ENCODE measurements at regions not wholly inside any gene's neighbourhood (a gene's known extent, or its start where the extent isn't known, plus 50 kb on each side); places are given as distances from the start of the nearest gene placed in this dataset.

DNA sequence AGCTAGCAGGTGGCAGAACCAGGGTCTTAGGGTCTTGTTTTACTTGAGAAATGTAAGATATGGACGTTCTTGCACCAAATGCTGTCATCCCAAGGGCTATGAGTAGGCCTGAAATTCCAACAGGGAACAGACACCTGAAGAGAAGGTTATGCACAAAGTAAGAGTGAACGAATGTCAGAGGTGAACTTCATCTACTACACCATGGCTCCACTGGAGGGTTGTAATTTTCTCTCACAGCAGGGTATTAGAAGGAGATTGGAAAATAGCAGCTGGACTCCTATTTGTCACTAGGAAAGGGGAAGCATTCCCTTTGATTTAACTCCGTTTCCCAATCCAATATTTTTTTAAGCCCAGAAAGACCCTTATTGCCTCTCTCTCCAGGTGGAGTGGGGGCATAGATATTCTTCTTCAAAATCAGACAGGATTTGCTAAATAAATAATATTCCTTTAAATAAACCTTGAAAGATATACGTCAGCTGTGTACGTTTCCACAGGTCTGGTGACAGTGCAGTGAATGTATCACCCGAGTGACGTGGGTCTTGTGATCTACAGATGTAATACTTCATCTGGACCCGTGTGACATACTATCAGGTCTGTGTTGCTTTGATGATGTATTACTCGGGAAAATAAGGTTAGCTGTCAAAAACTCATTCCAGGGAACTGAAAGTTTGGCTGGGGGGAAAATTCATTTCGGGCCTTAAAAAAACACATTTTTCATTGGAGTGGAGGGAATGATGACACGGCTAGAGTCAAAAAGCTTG lies 302.6 kb downstream of the CHL1 start:
- Mint-ChIP-seq H3K36me3 (peaks cover 65% of the 10 kb centered on the region), H3K9me3 (peaks cover 80% of the 10 kb centered on the region), H3K4me1 (no peaks in the 10 kb centered on the region), H3K4me3 (no peak overlapping the region), H3K27ac (no peak overlapping the region), H3K27me3 (ENCODE audit: low read depth) (no peaks in the 10 kb centered on the region; the same call in none of the 2 replicates)
- ChIA-PET POLR2A (no interaction called here), CTCF (no interaction called here)
- TF ChIP-seq FOXK1 (CRISPR knock-in tag; IDR thresholded peaks at IDR 0.05) = no peak
- no peak for TF ChIP-seq IRF2 (CRISPR knock-in tag; IDR thresholded peaks at IDR 0.05; ENCODE audit: borderline replicate concordance, low read depth)
- TF ChIP-seq TP53 (CRISPR knock-in tag; IDR thresholded peaks at IDR 0.05) = no peak
- no peak for TF ChIP-seq ATF1 (CRISPR knock-in tag; IDR thresholded peaks at IDR 0.05)
- ATAC-seq = no peak
- DNase-seq (ENCODE audit: low spot score) = no peak

DNA sequence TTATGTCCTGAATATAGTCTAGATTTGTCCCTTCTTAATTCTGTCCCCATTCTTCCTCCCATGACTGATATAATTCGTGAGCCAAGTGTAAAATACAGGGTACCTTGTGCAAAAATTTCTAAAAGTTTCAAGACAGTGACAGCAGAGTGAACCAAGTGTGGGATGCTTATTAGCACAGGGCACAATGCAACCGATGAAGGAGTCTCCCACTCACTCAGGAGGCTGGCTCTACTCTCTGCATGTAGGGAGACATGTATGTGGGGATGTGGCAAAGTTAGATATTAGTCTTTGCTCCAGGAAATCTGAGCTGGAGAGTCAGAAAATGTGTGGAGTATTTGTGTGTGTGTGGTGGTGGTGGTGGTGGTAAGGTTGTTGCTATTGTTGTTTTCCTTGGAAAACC lies 305.9 kb downstream of the CHL1 start:
- Mint-ChIP-seq H3K36me3 (peaks cover 66% of the 10 kb centered on the region), H3K9me3 (peaks cover 79% of the 10 kb centered on the region), H3K27ac (no peak overlapping the region), H3K4me3 (no peak overlapping the region), H3K27me3 (ENCODE audit: low read depth) (no peaks in the 10 kb centered on the region; the same call in 1 of the 2 replicates), H3K4me1 (no peaks in the 10 kb centered on the region)
- ChIA-PET CTCF (no interaction called here), POLR2A (no interaction called here)
- DNase-seq (ENCODE audit: low spot score) (no peak), ATAC-seq (no peak)
- TF ChIP-seq ZNF219 (CRISPR knock-in tag; IDR thresholded peaks at IDR 0.05; ENCODE audit: borderline replicate concordance) (no peak), MXD4 (CRISPR knock-in tag; IDR thresholded peaks at IDR 0.05; ENCODE audit: borderline replicate concordance) (no peak), CREB1 (CRISPR knock-in tag; IDR thresholded peaks at IDR 0.05) (no peak), OVOL2 (CRISPR knock-in tag; IDR thresholded peaks at IDR 0.05; ENCODE audit: borderline replicate concordance) (no peak), CREM (CRISPR knock-in tag; IDR thresholded peaks at IDR 0.05) (no peak), TEAD1 (CRISPR knock-in tag; IDR thresholded peaks at IDR 0.05) (no peak), ZNF263 (CRISPR knock-in tag; IDR thresholded peaks at IDR 0.05; ENCODE audit: low read depth) (no peak), TCF7 (CRISPR knock-in tag; IDR thresholded peaks at IDR 0.05; ENCODE audit: low read depth) (no peak)
- TF ChIP-seq, protein P1, sequence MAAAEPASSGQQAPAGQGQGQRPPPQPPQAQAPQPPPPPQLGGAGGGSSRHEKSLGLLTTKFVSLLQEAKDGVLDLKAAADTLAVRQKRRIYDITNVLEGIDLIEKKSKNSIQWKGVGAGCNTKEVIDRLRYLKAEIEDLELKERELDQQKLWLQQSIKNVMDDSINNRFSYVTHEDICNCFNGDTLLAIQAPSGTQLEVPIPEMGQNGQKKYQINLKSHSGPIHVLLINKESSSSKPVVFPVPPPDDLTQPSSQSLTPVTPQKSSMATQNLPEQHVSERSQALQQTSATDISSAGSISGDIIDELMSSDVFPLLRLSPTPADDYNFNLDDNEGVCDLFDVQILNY (CRISPR knock-in tag; IDR thresholded peaks at IDR 0.05) = no peak

DNA sequence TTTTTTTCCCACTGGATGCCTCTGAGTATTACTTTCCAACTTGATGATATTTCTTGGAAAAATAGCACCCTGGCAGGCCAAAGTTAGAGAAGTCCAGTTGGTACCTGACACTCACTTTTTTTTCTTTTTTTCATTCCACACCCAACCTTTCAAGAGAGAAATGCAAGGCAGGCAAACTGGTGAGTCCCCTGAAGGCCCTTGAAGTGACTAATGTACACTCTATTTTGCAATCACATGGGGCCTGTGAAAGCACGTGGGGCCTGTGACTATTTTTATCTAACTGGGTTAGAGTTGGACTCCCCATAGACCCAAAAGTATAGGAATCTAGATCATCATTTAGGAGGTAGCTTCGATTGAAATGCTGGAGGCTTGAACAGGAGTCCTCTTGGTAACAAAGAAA lies 316.7 kb downstream of the CHL1 start:
- DNase-seq (ENCODE audit: low spot score) = no peak
- Mint-ChIP-seq H3K27ac (no peak overlapping the region), H3K4me3 (no peak overlapping the region), H3K9me3 (peaks cover 65% of the 10 kb centered on the region), H3K27me3 (ENCODE audit: low read depth) (peaks cover 5% of the 10 kb centered on the region; the same call in 1 of the 2 replicates), H3K4me1 (no peaks in the 10 kb centered on the region), H3K36me3 (peaks cover 53% of the 10 kb centered on the region)
- POLR2A ChIA-PET = no interaction called here
- no peak for ATAC-seq
- CTCF ChIA-PET = no interaction called here
- no peak for TF ChIP-seq TCF7 (CRISPR knock-in tag; IDR thresholded peaks at IDR 0.05; ENCODE audit: low read depth)
- TF ChIP-seq, protein P2, sequence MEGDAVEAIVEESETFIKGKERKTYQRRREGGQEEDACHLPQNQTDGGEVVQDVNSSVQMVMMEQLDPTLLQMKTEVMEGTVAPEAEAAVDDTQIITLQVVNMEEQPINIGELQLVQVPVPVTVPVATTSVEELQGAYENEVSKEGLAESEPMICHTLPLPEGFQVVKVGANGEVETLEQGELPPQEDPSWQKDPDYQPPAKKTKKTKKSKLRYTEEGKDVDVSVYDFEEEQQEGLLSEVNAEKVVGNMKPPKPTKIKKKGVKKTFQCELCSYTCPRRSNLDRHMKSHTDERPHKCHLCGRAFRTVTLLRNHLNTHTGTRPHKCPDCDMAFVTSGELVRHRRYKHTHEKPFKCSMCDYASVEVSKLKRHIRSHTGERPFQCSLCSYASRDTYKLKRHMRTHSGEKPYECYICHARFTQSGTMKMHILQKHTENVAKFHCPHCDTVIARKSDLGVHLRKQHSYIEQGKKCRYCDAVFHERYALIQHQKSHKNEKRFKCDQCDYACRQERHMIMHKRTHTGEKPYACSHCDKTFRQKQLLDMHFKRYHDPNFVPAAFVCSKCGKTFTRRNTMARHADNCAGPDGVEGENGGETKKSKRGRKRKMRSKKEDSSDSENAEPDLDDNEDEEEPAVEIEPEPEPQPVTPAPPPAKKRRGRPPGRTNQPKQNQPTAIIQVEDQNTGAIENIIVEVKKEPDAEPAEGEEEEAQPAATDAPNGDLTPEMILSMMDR (IDR thresholded peaks at IDR 0.05) = no peak
- TF ChIP-seq, protein P3, sequence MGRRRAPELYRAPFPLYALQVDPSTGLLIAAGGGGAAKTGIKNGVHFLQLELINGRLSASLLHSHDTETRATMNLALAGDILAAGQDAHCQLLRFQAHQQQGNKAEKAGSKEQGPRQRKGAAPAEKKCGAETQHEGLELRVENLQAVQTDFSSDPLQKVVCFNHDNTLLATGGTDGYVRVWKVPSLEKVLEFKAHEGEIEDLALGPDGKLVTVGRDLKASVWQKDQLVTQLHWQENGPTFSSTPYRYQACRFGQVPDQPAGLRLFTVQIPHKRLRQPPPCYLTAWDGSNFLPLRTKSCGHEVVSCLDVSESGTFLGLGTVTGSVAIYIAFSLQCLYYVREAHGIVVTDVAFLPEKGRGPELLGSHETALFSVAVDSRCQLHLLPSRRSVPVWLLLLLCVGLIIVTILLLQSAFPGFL (CRISPR knock-in tag; IDR thresholded peaks at IDR 0.05; ENCODE audit: borderline replicate concordance) = no peak
- TF ChIP-seq, protein P4, sequence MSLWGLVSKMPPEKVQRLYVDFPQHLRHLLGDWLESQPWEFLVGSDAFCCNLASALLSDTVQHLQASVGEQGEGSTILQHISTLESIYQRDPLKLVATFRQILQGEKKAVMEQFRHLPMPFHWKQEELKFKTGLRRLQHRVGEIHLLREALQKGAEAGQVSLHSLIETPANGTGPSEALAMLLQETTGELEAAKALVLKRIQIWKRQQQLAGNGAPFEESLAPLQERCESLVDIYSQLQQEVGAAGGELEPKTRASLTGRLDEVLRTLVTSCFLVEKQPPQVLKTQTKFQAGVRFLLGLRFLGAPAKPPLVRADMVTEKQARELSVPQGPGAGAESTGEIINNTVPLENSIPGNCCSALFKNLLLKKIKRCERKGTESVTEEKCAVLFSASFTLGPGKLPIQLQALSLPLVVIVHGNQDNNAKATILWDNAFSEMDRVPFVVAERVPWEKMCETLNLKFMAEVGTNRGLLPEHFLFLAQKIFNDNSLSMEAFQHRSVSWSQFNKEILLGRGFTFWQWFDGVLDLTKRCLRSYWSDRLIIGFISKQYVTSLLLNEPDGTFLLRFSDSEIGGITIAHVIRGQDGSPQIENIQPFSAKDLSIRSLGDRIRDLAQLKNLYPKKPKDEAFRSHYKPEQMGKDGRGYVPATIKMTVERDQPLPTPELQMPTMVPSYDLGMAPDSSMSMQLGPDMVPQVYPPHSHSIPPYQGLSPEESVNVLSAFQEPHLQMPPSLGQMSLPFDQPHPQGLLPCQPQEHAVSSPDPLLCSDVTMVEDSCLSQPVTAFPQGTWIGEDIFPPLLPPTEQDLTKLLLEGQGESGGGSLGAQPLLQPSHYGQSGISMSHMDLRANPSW (CRISPR knock-in tag; conservative IDR thresholded peaks at IDR 0.05; ENCODE audit: low read depth) = no peak
- no peak for TF ChIP-seq TEAD4 (CRISPR knock-in tag; IDR thresholded peaks at IDR 0.05)
- TF ChIP-seq JUN (CRISPR knock-in tag; IDR thresholded peaks at IDR 0.05) = no peak
- TF ChIP-seq, protein P5, sequence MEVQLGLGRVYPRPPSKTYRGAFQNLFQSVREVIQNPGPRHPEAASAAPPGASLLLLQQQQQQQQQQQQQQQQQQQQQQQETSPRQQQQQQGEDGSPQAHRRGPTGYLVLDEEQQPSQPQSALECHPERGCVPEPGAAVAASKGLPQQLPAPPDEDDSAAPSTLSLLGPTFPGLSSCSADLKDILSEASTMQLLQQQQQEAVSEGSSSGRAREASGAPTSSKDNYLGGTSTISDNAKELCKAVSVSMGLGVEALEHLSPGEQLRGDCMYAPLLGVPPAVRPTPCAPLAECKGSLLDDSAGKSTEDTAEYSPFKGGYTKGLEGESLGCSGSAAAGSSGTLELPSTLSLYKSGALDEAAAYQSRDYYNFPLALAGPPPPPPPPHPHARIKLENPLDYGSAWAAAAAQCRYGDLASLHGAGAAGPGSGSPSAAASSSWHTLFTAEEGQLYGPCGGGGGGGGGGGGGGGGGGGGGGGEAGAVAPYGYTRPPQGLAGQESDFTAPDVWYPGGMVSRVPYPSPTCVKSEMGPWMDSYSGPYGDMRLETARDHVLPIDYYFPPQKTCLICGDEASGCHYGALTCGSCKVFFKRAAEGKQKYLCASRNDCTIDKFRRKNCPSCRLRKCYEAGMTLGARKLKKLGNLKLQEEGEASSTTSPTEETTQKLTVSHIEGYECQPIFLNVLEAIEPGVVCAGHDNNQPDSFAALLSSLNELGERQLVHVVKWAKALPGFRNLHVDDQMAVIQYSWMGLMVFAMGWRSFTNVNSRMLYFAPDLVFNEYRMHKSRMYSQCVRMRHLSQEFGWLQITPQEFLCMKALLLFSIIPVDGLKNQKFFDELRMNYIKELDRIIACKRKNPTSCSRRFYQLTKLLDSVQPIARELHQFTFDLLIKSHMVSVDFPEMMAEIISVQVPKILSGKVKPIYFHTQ (CRISPR knock-in tag; IDR thresholded peaks at IDR 0.05) = no peak
- TF ChIP-seq, protein P6, sequence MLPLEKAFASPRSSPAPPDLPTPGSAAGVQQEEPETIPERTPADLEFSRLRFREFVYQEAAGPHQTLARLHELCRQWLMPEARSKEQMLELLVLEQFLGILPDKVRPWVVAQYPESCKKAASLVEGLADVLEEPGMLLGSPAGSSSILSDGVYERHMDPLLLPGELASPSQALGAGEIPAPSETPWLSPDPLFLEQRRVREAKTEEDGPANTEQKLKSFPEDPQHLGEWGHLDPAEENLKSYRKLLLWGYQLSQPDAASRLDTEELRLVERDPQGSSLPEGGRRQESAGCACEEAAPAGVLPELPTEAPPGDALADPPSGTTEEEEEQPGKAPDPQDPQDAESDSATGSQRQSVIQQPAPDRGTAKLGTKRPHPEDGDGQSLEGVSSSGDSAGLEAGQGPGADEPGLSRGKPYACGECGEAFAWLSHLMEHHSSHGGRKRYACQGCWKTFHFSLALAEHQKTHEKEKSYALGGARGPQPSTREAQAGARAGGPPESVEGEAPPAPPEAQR (CRISPR knock-in tag; IDR thresholded peaks at IDR 0.05) = no peak
- no peak for TF ChIP-seq JAZF1 (CRISPR knock-in tag; IDR thresholded peaks at IDR 0.05)
- TF ChIP-seq SP1 (CRISPR knock-in tag; conservative IDR thresholded peaks at IDR 0.05) = no peak

Measured in WTC11 (cell line).